Astrocyte (in vitro differentiated cells and primary cell): ENCODE measurements at regions not wholly inside any gene's neighbourhood (a gene's known extent, or its start where the extent isn't known, plus 50 kb on each side); places are given as distances from the start of the nearest gene placed in this dataset.

ENCODE experiments used
- CTCF ChIP-seq: IDR thresholded peaks from 2 replicates; pipeline ENCODE4 v1.5.1; 2011; ENCODE audit warnings: low read depth, mild to moderate bottlenecking, inconsistent platforms, low read length, moderate library complexity; ENCODE audit not compliant: insufficient read depth
- EZH2 ChIP-seq: IDR thresholded peaks from 2 replicates; pipeline ENCODE4 v1.6.1; 2012; ENCODE audit warnings: mild to moderate bottlenecking, low read length, inconsistent platforms; ENCODE audit not compliant: insufficient read depth

- TF ChIP-seq CTCF (no peak), EZH2 (no peak)
Measured at GRCh38 chr7:11950942-11951341, 118.9 kb upstream of the THSD7A start.
